ENCODE measurements at regions not wholly inside any gene's neighbourhood (a gene's known extent, or its start where the extent isn't known, plus 50 kb on each side); places are given as distances from the start of the nearest gene placed in this dataset.

GRCh38 chr9:21672140-21672539, 130.3 kb upstream of the MTAP start:
- Histone ChIP-seq H3K36me3 (ENCODE audit: insufficient read depth, low read length) (no peaks in the 10 kb centered on the region), H3K4me3 (ENCODE audit: low read length) (no peak overlapping the region), H3K9ac (ENCODE audit: low read depth, low read length) (no peak overlapping the region), H3K4me1 (ENCODE audit: insufficient read depth, low read length) (0 out of 2 replicates have a peak, but pooled peaks cover 7% of the 10 kb centered on the region), H3K27ac (ENCODE audit: low read depth, low read length) (no peak overlapping the region), H3K9me3 (ENCODE audit: insufficient read depth, low read depth, low read length) (no peaks in the 10 kb centered on the region), H3K27me3 (ENCODE audit: insufficient read depth, low read length) (no peaks in the 10 kb centered on the region)
- WGBS: 54% methylated on average over 4 of the region's 4 CpGs

GRCh38 chr9:21672761-21673160, 129.7 kb upstream of the MTAP start:
- H3K36me3 ChIP-seq (ENCODE audit: insufficient read depth, low read length): no peaks in the 10 kb centered on the region
- H3K9ac ChIP-seq (ENCODE audit: low read depth, low read length): no peak overlapping the region
- no peak overlapping the region for H3K4me3 ChIP-seq (ENCODE audit: low read length)
- H3K27ac ChIP-seq (ENCODE audit: low read depth, low read length): no peak overlapping the region
- WGBS: 87% methylated on average over 1 of the region's 1 CpG
- H3K4me1 ChIP-seq (ENCODE audit: insufficient read depth, low read length): 0 out of 2 replicates have a peak, but pooled peaks cover 7% of the 10 kb centered on the region
- H3K9me3 ChIP-seq (ENCODE audit: insufficient read depth, low read depth, low read length): no peaks in the 10 kb centered on the region
- no peaks in the 10 kb centered on the region for H3K27me3 ChIP-seq (ENCODE audit: insufficient read depth, low read length)

GRCh38 chr9:21674894-21675293, 127.5 kb upstream of the MTAP start:
- Histone ChIP-seq H3K27me3 (ENCODE audit: insufficient read depth, low read length) (no peaks in the 10 kb centered on the region), H3K4me1 (ENCODE audit: insufficient read depth, low read length) (0 out of 2 replicates have a peak, but pooled peaks cover 7% of the 10 kb centered on the region), H3K9me3 (ENCODE audit: insufficient read depth, low read depth, low read length) (no peaks in the 10 kb centered on the region), H3K27ac (ENCODE audit: low read depth, low read length) (no peak overlapping the region), H3K36me3 (ENCODE audit: insufficient read depth, low read length) (no peaks in the 10 kb centered on the region), H3K4me3 (ENCODE audit: low read length) (no peak overlapping the region), H3K9ac (ENCODE audit: low read depth, low read length) (no peak overlapping the region)
- WGBS: 91% methylated on average over 1 of the region's 1 CpG

- no peaks in the 10 kb centered on the region for H3K36me3 ChIP-seq (ENCODE audit: insufficient read depth, low read length)
- WGBS: 100% methylated on average over 1 of the region's 1 CpG
- 0 out of 2 replicates have a peak, but pooled peaks cover 1% of the 10 kb centered on the region for H3K4me1 ChIP-seq (ENCODE audit: insufficient read depth, low read length)
- no peaks in the 10 kb centered on the region for H3K9me3 ChIP-seq (ENCODE audit: insufficient read depth, low read depth, low read length)
- H3K27ac ChIP-seq (ENCODE audit: low read depth, low read length): no peak overlapping the region
- no peak overlapping the region for H3K9ac ChIP-seq (ENCODE audit: low read depth, low read length)
- H3K27me3 ChIP-seq (ENCODE audit: insufficient read depth, low read length): no peaks in the 10 kb centered on the region
- H3K4me3 ChIP-seq (ENCODE audit: low read length): no peak overlapping the region
Observed at GRCh38 chr9:21677387-21677786, 125.0 kb upstream of the MTAP start.

- Histone ChIP-seq H3K4me1 (ENCODE audit: insufficient read depth, low read length) (no peaks in the 10 kb centered on the region), H3K4me3 (ENCODE audit: low read length) (no peak overlapping the region), H3K27ac (ENCODE audit: low read depth, low read length) (no peak overlapping the region), H3K9ac (ENCODE audit: low read depth, low read length) (no peak overlapping the region), H3K36me3 (ENCODE audit: insufficient read depth, low read length) (no peaks in the 10 kb centered on the region), H3K9me3 (ENCODE audit: insufficient read depth, low read depth, low read length) (no peaks in the 10 kb centered on the region), H3K27me3 (ENCODE audit: insufficient read depth, low read length) (no peaks in the 10 kb centered on the region)
- WGBS: 88% methylated on average over 2 of the region's 3 CpGs
Observed at GRCh38 chr9:21677834-21678233, 124.6 kb upstream of the MTAP start.

GRCh38 chr9:21679432-21679831, 123.0 kb upstream of the MTAP start:
- Histone ChIP-seq H3K27ac (ENCODE audit: low read depth, low read length) (no peak overlapping the region), H3K9ac (ENCODE audit: low read depth, low read length) (no peak overlapping the region), H3K9me3 (ENCODE audit: insufficient read depth, low read depth, low read length) (no peaks in the 10 kb centered on the region), H3K36me3 (ENCODE audit: insufficient read depth, low read length) (no peaks in the 10 kb centered on the region), H3K4me3 (ENCODE audit: low read length) (no peak overlapping the region), H3K27me3 (ENCODE audit: insufficient read depth, low read length) (no peaks in the 10 kb centered on the region), H3K4me1 (ENCODE audit: insufficient read depth, low read length) (no peaks in the 10 kb centered on the region)
- WGBS: 84% methylated on average over 1 of the region's 1 CpG

- no peak overlapping the region for H3K4me3 ChIP-seq (ENCODE audit: low read length)
- H3K27ac ChIP-seq (ENCODE audit: low read depth, low read length): no peak overlapping the region
- WGBS: 94% methylated on average over 4 of the region's 4 CpGs
- no peaks in the 10 kb centered on the region for H3K27me3 ChIP-seq (ENCODE audit: insufficient read depth, low read length)
- no peaks in the 10 kb centered on the region for H3K36me3 ChIP-seq (ENCODE audit: insufficient read depth, low read length)
- H3K9ac ChIP-seq (ENCODE audit: low read depth, low read length): no peak overlapping the region
- peaks cover 2% of the 10 kb centered on the region; the same call in 1 of the 2 replicates for H3K4me1 ChIP-seq (ENCODE audit: insufficient read depth, low read length)
- no peaks in the 10 kb centered on the region for H3K9me3 ChIP-seq (ENCODE audit: insufficient read depth, low read depth, low read length)
Observed at GRCh38 chr9:21680590-21680989, 121.8 kb upstream of the MTAP start.

GRCh38 chr9:21681641-21682040, 120.8 kb upstream of the MTAP start:
- no peak overlapping the region for H3K9ac ChIP-seq (ENCODE audit: low read depth, low read length)
- H3K9me3 ChIP-seq (ENCODE audit: insufficient read depth, low read depth, low read length): no peaks in the 10 kb centered on the region
- no peaks in the 10 kb centered on the region for H3K36me3 ChIP-seq (ENCODE audit: insufficient read depth, low read length)
- WGBS: 93% methylated on average over 3 of the region's 4 CpGs
- H3K4me1 ChIP-seq (ENCODE audit: insufficient read depth, low read length): peaks cover 2% of the 10 kb centered on the region; the same call in 1 of the 2 replicates
- H3K27ac ChIP-seq (ENCODE audit: low read depth, low read length): no peak overlapping the region
- no peaks in the 10 kb centered on the region for H3K27me3 ChIP-seq (ENCODE audit: insufficient read depth, low read length)
- H3K4me3 ChIP-seq (ENCODE audit: low read length): no peak overlapping the region

- Histone ChIP-seq H3K9me3 (ENCODE audit: insufficient read depth, low read depth, low read length) (no peaks in the 10 kb centered on the region), H3K9ac (ENCODE audit: low read depth, low read length) (no peak overlapping the region), H3K27ac (ENCODE audit: low read depth, low read length) (no peak overlapping the region), H3K4me1 (ENCODE audit: insufficient read depth, low read length) (peaks cover 2% of the 10 kb centered on the region; the same call in 1 of the 2 replicates), H3K27me3 (ENCODE audit: insufficient read depth, low read length) (no peaks in the 10 kb centered on the region), H3K36me3 (ENCODE audit: insufficient read depth, low read length) (no peaks in the 10 kb centered on the region), H3K4me3 (ENCODE audit: low read length) (no peak overlapping the region)
- 97% methylated on average over 1 of the region's 2 CpGs for WGBS
Observed at GRCh38 chr9:21682381-21682780, 120.1 kb upstream of the MTAP start.

GRCh38 chr9:21682981-21683380, 119.5 kb upstream of the MTAP start:
- WGBS: 81% methylated on average over 2 of the region's 2 CpGs
- no peaks in the 10 kb centered on the region for H3K9me3 ChIP-seq (ENCODE audit: insufficient read depth, low read depth, low read length)
- no peak overlapping the region for H3K9ac ChIP-seq (ENCODE audit: low read depth, low read length)
- peaks cover 2% of the 10 kb centered on the region; the same call in 1 of the 2 replicates for H3K4me1 ChIP-seq (ENCODE audit: insufficient read depth, low read length)
- H3K4me3 ChIP-seq (ENCODE audit: low read length): no peak overlapping the region
- H3K27ac ChIP-seq (ENCODE audit: low read depth, low read length): no peak overlapping the region
- no peaks in the 10 kb centered on the region for H3K27me3 ChIP-seq (ENCODE audit: insufficient read depth, low read length)
- H3K36me3 ChIP-seq (ENCODE audit: insufficient read depth, low read length): no peaks in the 10 kb centered on the region

GRCh38 chr9:21683484-21684175, 118.8 kb upstream of the MTAP start:
- Histone ChIP-seq H3K9me3 (ENCODE audit: insufficient read depth, low read depth, low read length) (no peaks in the 10 kb centered on the region), H3K9ac (ENCODE audit: low read depth, low read length) (no peak overlapping the region), H3K4me3 (ENCODE audit: low read length) (no peak overlapping the region), H3K36me3 (ENCODE audit: insufficient read depth, low read length) (no peaks in the 10 kb centered on the region), H3K27me3 (ENCODE audit: insufficient read depth, low read length) (no peaks in the 10 kb centered on the region), H3K27ac (ENCODE audit: low read depth, low read length) (no peak overlapping the region), H3K4me1 (ENCODE audit: insufficient read depth, low read length) (peaks cover 2% of the 10 kb centered on the region; the same call in 1 of the 2 replicates)
- WGBS: 93% methylated on average over 3 of the region's 4 CpGs

All from HUES64 (cell line).